B cell (primary cell): ENCODE measurements at regions not wholly inside any gene's neighbourhood (a gene's known extent, or its start where the extent isn't known, plus 50 kb on each side); places are given as distances from the start of the nearest gene placed in this dataset.

Experiments
- ATAC-seq: fragments of 200-7000 bp; cut with Tn5 transposase; one replicate; pipeline ENCODE4 v1.10.0; 2021; ENCODE audit warnings: low read depth, mild to moderate bottlenecking, moderate number of reproducible peaks, moderate library complexity
- CTCF ChIA-PET: fragments of 350-600 bp; sonication (Branson Sonifier 250); formaldehyde crosslinking; loops from one replicate; lab custom pipeline; 2021; ENCODE audit warnings: antibody characterized with exemption, inconsistent platforms; lab: Charles Lee
- POLR2A ChIA-PET: fragments of 350-600 bp; sonication (Branson Sonifier 250); formaldehyde crosslinking; loops from one replicate; lab custom pipeline; 2021; ENCODE audit warnings: antibody characterized with exemption; lab: Charles Lee
- DNase-seq: peaks from one replicate; pipeline ENCODE4 v3.0.0; 2013
- H2AFZ ChIP-seq: 2 replicates; pipeline ENCODE4 v1.6.1; 2012; ENCODE audit warnings: mild to moderate bottlenecking, low read depth, low read length; ENCODE audit not compliant: insufficient read depth, poor library complexity, severe bottlenecking
- H3K27ac ChIP-seq, 2 donors: 1 replicate in 1 of 2; 2 replicates in 1 of 2; pipeline ENCODE4 v1.5.1; 2012 to 2013; ENCODE audit warnings: low read length in 2 of 2, mild to moderate bottlenecking in 2 of 2, moderate library complexity in 1 of 2
- H3K27me3 ChIP-seq, 4 experiments: fragments of 200-600 bp in 1 of 4; sonication (generic) in 1 of 4; replicated peaks in 1 of 4; 1 replicate in 2 of 4; 2 replicates in 2 of 4; pipeline versions ENCODE4 v1.6.1 to v1.7.0; 2013 to 2016; ENCODE audit warnings: low read length in 3 of 4, mild to moderate bottlenecking in 2 of 4, mixed read lengths in 1 of 4, moderate library complexity in 1 of 4; ENCODE audit not compliant: insufficient read depth in 4 of 4, control insufficient read depth in 3 of 4; ENCODE audit errors: control extremely low read depth in 1 of 4
- H3K36me3 ChIP-seq, 2 experiments: replicated peaks in 1 of 2; 1 replicate in 1 of 2; 2 replicates in 1 of 2; pipeline versions ENCODE4 v1.6.1 to v1.7.1; 2013; ENCODE audit warnings: low read length in 1 of 2; ENCODE audit not compliant: insufficient read depth in 2 of 2, control insufficient read depth in 1 of 2; ENCODE audit errors: control extremely low read depth in 1 of 2, extremely low read depth in 1 of 2
- H3K4me1 ChIP-seq, 2 donors: fragments of 200-600 bp in 1 of 2; sonication (generic) in 1 of 2; 1 replicate in 1 of 2; 2 replicates in 1 of 2; pipeline versions ENCODE4 v1.5.1 to v1.6.1; 2013 to 2017; ENCODE audit warnings: low read length in 2 of 2; ENCODE audit not compliant: control insufficient read depth in 2 of 2, insufficient read depth in 2 of 2
- H3K4me2 ChIP-seq: replicated peaks from 2 replicates; pipeline ENCODE3; 2012; ENCODE audit warnings: mild to moderate bottlenecking, low read depth, low read length; ENCODE audit not compliant: poor library complexity, severe bottlenecking
- H3K4me3 ChIP-seq, 5 experiments: fragments of 200-600 bp in 1 of 5; sonication (generic) in 1 of 5; 1 replicate in 3 of 5; 2 replicates in 2 of 5; pipeline versions ENCODE4 v1.5.1 to v1.7.0; 2011 to 2016; ENCODE audit warnings: low read length in 4 of 5, mild to moderate bottlenecking in 4 of 5, low read depth in 2 of 5, control low read depth in 1 of 5, moderate library complexity in 1 of 5; ENCODE audit not compliant: insufficient read depth in 1 of 5; ENCODE audit errors: control extremely low read depth in 1 of 5, extremely low read depth in 1 of 5
- H3K79me2 ChIP-seq: fragments of 200-600 bp; sonication (generic); one replicate; pipeline ENCODE4 v1.6.0; 2016; ENCODE audit warnings: low read length; ENCODE audit not compliant: control insufficient read depth, insufficient read depth
- H3K9ac ChIP-seq: fragments of 200-600 bp; sonication (generic); 2 replicates; pipeline ENCODE4 v1.6.1; 2017; ENCODE audit warnings: mild to moderate bottlenecking, low read length, moderate library complexity
- H3K9me3 ChIP-seq, 3 donors: one replicate each; pipeline versions ENCODE4 v1.6.1 to v1.7.1; 2013; ENCODE audit warnings: low read length in 2 of 3; ENCODE audit not compliant: control insufficient read depth in 2 of 3, insufficient read depth in 1 of 3; ENCODE audit errors: control extremely low read depth in 1 of 3
- H4K20me1 ChIP-seq: 2 replicates; pipeline ENCODE4 v1.6.0; 2012; ENCODE audit warnings: mild to moderate bottlenecking, low read length; ENCODE audit not compliant: insufficient read depth, control insufficient read depth, poor library complexity, severe bottlenecking
- H3K27ac Mint-ChIP-seq: one replicate; pipeline ENCODE4 v1.8.0; 2021; ENCODE audit warnings: mixed read lengths
- H3K27me3 Mint-ChIP-seq: one replicate; pipeline ENCODE4 v1.8.0; 2021; ENCODE audit warnings: mixed read lengths
- H3K4me1 Mint-ChIP-seq: one replicate; pipeline ENCODE4 v1.8.0; 2021; ENCODE audit warnings: mixed read lengths
- H3K4me3 Mint-ChIP-seq: one replicate; pipeline ENCODE4 v1.8.0; 2021; ENCODE audit warnings: mixed read lengths
- H3K9me3 Mint-ChIP-seq: one replicate; pipeline ENCODE4 v1.8.0; 2022; ENCODE audit warnings: mixed read lengths; ENCODE audit not compliant: insufficient read depth
- CTCF ChIP-seq: fragments of 200-600 bp; IDR thresholded peaks from one replicate; pipeline ENCODE4 v1.8.0; 2022; ENCODE audit warnings: antibody characterized with exemption, mild to moderate bottlenecking
- EZH2 ChIP-seq: IDR thresholded peaks from 2 replicates; pipeline ENCODE4 v1.6.1; 2012; ENCODE audit warnings: borderline replicate concordance, low read depth, mild to moderate bottlenecking, moderate library complexity, low read length; ENCODE audit not compliant: insufficient read depth, poor library complexity, severe bottlenecking
- WGBS: methylation state at CpG from one replicate; pipeline ENCODE4 v1.1.5; 2013; ENCODE audit warnings: missing lambda C conversion rate; ENCODE audit not compliant: insufficient coverage; 5-methylcytosine and 5-hydroxymethylcytosine counted together
- intact Hi-C: fragments of 100-400 bp; cut with micrococcal nuclease; formaldehyde crosslinking; loops from one replicate; pipeline ENCODE4 v1.10.0; 2022

GRCh38 chr7:109158246-109158645, 588.6 kb downstream of the DNAJB9 start:
- DNase-seq = no peak
- H2AFZ ChIP-seq = no peak overlapping the region
- H3K4me3 Mint-ChIP-seq = no peak overlapping the region
- H3K27ac Mint-ChIP-seq = no peak overlapping the region
- H3K36me3 ChIP-seq = no peaks in the 10 kb centered on the region
- H3K27me3 ChIP-seq = no peaks in the 10 kb centered on the region
- H3K79me2 ChIP-seq = no peaks in the 10 kb centered on the region
- no peak overlapping the region for H3K4me3 ChIP-seq
- POLR2A ChIA-PET = no interaction called here
- no peaks in the 10 kb centered on the region for H3K9me3 ChIP-seq
- no peak overlapping the region for H3K4me2 ChIP-seq
- H3K27ac ChIP-seq = no peak overlapping the region
- peaks cover 7% of the 10 kb centered on the region for H3K9me3 Mint-ChIP-seq
- no peaks in the 10 kb centered on the region for H3K4me1 ChIP-seq
- no peak for ATAC-seq
- no peak overlapping the region for H3K9ac ChIP-seq
- H3K27me3 Mint-ChIP-seq = no peaks in the 10 kb centered on the region
- intact Hi-C loops = no loop called here
- TF ChIP-seq EZH2 (no peak), CTCF (no peak)
- no peaks in the 10 kb centered on the region for H3K4me1 Mint-ChIP-seq
- 75% methylated on average over 3 of the region's 3 CpGs for WGBS
- CTCF ChIA-PET = no interaction called here
- H4K20me1 ChIP-seq = no peaks in the 10 kb centered on the region

GRCh38 chr7:109176661-109177060, 607.0 kb downstream of the DNAJB9 start:
- POLR2A ChIA-PET = no interaction called here
- no peak overlapping the region for H3K27ac Mint-ChIP-seq
- DNase-seq = no peak
- Histone ChIP-seq H3K79me2 (no peaks in the 10 kb centered on the region), H3K36me3 (no peaks in the 10 kb centered on the region), H4K20me1 (no peaks in the 10 kb centered on the region), H3K9ac (no peak overlapping the region), H3K4me1 (no peaks in the 10 kb centered on the region), H3K4me3 (no peak overlapping the region), H3K9me3 (peaks cover 0 to 2% (median 0%) of the 10 kb centered on the region in 3 donors), H2AFZ (no peak overlapping the region), H3K27ac (no peak overlapping the region), H3K4me2 (no peak overlapping the region), H3K27me3 (no peaks in the 10 kb centered on the region)
- intact Hi-C loops = no loop called here
- TF ChIP-seq CTCF (no peak), EZH2 (no peak)
- H3K4me3 Mint-ChIP-seq = no peak overlapping the region
- CTCF ChIA-PET = no interaction called here
- H3K4me1 Mint-ChIP-seq = no peaks in the 10 kb centered on the region
- H3K27me3 Mint-ChIP-seq = no peaks in the 10 kb centered on the region
- ATAC-seq = no peak
- H3K9me3 Mint-ChIP-seq = no peaks in the 10 kb centered on the region
